ENCODE measurements at regions not wholly inside any gene's neighbourhood (a gene's known extent, or its start where the extent isn't known, plus 50 kb on each side); places are given as distances from the start of the nearest gene placed in this dataset.
"Not testable (repeated sequence)": the region's sequence is repeated elsewhere in the genome, so short reads cannot be mapped to it uniquely, and the experiment has no call there.

- not testable (repeated sequence) for TF ChIP-seq CTCF (IDR thresholded peaks at IDR 0.05); ZFX (IDR thresholded peaks at IDR 0.05; ENCODE audit: borderline replicate concordance)
Observed at GRCh38 chr4:152051332-152051731, 290.5 kb upstream of the GATB start.

Data from 22Rv1 (cell line).